ENCODE measurements at regions not wholly inside any gene's neighbourhood (a gene's known extent, or its start where the extent isn't known, plus 50 kb on each side); places are given as distances from the start of the nearest gene placed in this dataset.

GRCh38 chrX:38886112-38886511, 84.9 kb downstream of the MID1IP1 start:
- TF ChIP-seq CTCF (conservative IDR thresholded peaks at IDR 0.05; ENCODE audit: low read depth, low read length), result no peak
- DNase-seq (ENCODE audit: low read depth), result no peak
- no peak overlapping the region for H3K4me3 ChIP-seq (ENCODE audit: low read length)

GRCh38 chrX:38887222-38887621, 86.0 kb downstream of the MID1IP1 start:
- DNase-seq (ENCODE audit: low read depth), result no peak
- no peak overlapping the region for H3K4me3 ChIP-seq (ENCODE audit: low read length)
- no peak for TF ChIP-seq CTCF (conservative IDR thresholded peaks at IDR 0.05; ENCODE audit: low read depth, low read length)

GRCh38 chrX:38890326-38890725, 89.1 kb downstream of the MID1IP1 start:
- DNase-seq (ENCODE audit: low read depth), result no peak
- H3K4me3 ChIP-seq (ENCODE audit: low read length), result no peak overlapping the region
- no peak for TF ChIP-seq CTCF (conservative IDR thresholded peaks at IDR 0.05; ENCODE audit: low read depth, low read length)

GRCh38 chrX:38890963-38891362, 89.7 kb downstream of the MID1IP1 start:
- H3K4me3 ChIP-seq (ENCODE audit: low read length), result no peak overlapping the region
- DNase-seq (ENCODE audit: low read depth), result no peak
- TF ChIP-seq CTCF (conservative IDR thresholded peaks at IDR 0.05; ENCODE audit: low read depth, low read length), result no peak

GRCh38 chrX:38891641-38892413, 90.6 kb downstream of the MID1IP1 start:
- no peak overlapping the region for H3K4me3 ChIP-seq (ENCODE audit: low read length)
- TF ChIP-seq CTCF (conservative IDR thresholded peaks at IDR 0.05; ENCODE audit: low read depth, low read length), result no peak
- DNase-seq (ENCODE audit: low read depth), result no peak

GRCh38 chrX:38893441-38893840, 92.2 kb downstream of the MID1IP1 start:
- no peak for TF ChIP-seq CTCF (conservative IDR thresholded peaks at IDR 0.05; ENCODE audit: low read depth, low read length)
- no peak for DNase-seq (ENCODE audit: low read depth)
- no peak overlapping the region for H3K4me3 ChIP-seq (ENCODE audit: low read length)

GRCh38 chrX:38895775-38896174, 94.5 kb downstream of the MID1IP1 start:
- no peak for TF ChIP-seq CTCF (conservative IDR thresholded peaks at IDR 0.05; ENCODE audit: low read depth, low read length)
- no peak overlapping the region for H3K4me3 ChIP-seq (ENCODE audit: low read length)
- no peak for DNase-seq (ENCODE audit: low read depth)
